ENCODE measurements at regions not wholly inside any gene's neighbourhood (a gene's known extent, or its start where the extent isn't known, plus 50 kb on each side); places are given as distances from the start of the nearest gene placed in this dataset.

DNA sequence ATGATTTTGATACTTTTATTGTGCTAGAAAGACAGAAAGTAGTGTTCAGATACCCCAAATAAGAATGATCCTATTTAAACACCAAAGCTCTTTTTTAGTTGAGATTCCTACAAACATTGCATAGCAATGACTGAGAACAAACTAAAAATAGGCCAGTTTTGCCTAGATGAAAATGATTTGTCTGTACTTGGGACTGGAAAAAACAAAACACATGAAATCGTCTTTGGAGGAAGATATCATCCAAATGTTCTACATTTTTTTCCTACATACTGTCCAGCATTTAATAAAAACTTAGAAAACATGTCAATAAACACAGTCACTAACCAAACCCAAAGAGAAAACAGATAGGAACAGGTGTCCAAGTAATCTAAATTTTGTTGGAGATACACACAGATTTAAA lies 111.6 kb upstream of the MEOX2 start:
- no peak for DNase-seq
- no peaks in the 10 kb centered on the region for H3K9me3 ChIP-seq
- H3K4me3 ChIP-seq, result no peak overlapping the region
- intact Hi-C loops (cut with DNase I), result loop anchor here in 1 of 10 donors (5.0 kb wide), 1 partner anchor 34 kb away; no protein-coding TSS in a partner anchor
- peaks cover 0 to 44% (median 13%) of the 10 kb centered on the region in 9 donors for H3K4me1 ChIP-seq
- peak overlapping the region in 6 of 10 donors; percentile 7 to 55 (median 38) for H3K27ac ChIP-seq
- H3K36me3 ChIP-seq, result no peaks in the 10 kb centered on the region
- ATAC-seq, result no peak
- WGBS, 2 donors, result 48 to 54% methylated on average over 1 of the region's 1 CpG
- TF ChIP-seq, protein P1, sequence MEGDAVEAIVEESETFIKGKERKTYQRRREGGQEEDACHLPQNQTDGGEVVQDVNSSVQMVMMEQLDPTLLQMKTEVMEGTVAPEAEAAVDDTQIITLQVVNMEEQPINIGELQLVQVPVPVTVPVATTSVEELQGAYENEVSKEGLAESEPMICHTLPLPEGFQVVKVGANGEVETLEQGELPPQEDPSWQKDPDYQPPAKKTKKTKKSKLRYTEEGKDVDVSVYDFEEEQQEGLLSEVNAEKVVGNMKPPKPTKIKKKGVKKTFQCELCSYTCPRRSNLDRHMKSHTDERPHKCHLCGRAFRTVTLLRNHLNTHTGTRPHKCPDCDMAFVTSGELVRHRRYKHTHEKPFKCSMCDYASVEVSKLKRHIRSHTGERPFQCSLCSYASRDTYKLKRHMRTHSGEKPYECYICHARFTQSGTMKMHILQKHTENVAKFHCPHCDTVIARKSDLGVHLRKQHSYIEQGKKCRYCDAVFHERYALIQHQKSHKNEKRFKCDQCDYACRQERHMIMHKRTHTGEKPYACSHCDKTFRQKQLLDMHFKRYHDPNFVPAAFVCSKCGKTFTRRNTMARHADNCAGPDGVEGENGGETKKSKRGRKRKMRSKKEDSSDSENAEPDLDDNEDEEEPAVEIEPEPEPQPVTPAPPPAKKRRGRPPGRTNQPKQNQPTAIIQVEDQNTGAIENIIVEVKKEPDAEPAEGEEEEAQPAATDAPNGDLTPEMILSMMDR (IDR thresholded peaks at IDR 0.05), result no peak
- H3K27me3 ChIP-seq, result no peaks in the 10 kb centered on the region

DNA sequence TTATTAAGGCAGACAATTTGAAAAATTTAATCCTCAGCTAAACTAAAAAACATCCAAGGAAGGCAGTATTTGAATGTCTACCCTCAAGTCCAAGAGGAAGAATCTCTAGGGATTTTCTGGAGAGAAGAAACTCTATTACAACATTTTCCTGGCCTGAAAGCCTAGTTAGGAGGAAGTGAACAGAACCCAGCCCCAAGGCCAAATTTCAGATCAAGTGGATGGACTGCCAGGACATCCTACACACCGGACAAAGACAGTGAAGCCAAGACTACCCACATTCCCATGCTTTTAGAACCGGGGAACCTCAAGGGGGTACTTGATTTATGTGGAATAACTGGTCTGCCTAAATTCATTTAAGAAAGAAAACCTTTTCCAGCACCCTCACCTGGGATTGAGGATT lies 108.9 kb upstream of the MEOX2 start:
- WGBS, 2 donors, result 46 to 48% methylated on average over 2 of the region's 2 CpGs
- Histone ChIP-seq H3K9me3 (peaks cover 0 to 4% (median 0%) of the 10 kb centered on the region in 11 donors), H3K36me3 (no peaks in the 10 kb centered on the region), H3K4me3 (no peak overlapping the region), H3K27me3 (no peaks in the 10 kb centered on the region), H3K27ac (peak overlapping the region in 6 of 10 donors; percentile 2 to 54 (median 45)), H3K4me1 (peaks cover 0 to 23% (median 7%) of the 10 kb centered on the region in 9 donors)
- intact Hi-C loops (cut with DNase I), result loop anchor here in 1 of 10 donors (5.0 kb wide), 1 partner anchor 37 kb away; no protein-coding TSS in a partner anchor
- peak in 1 of 2 donors; percentile 48 for DNase-seq
- ATAC-seq, result peak; percentile 41 to 93 (median 78)
- TF ChIP-seq, protein P1 (IDR thresholded peaks at IDR 0.05), result no peak

- Histone ChIP-seq H3K9me3 (peaks cover 0 to 9% (median 0%) of the 10 kb centered on the region in 11 donors), H3K4me1 (peaks cover 0 to 23% (median 7%) of the 10 kb centered on the region in 9 donors), H3K4me3 (no peak overlapping the region), H3K27ac (peak overlapping the region in 5 of 10 donors; percentile 5 to 54 (median 47)), H3K27me3 (no peaks in the 10 kb centered on the region), H3K36me3 (no peaks in the 10 kb centered on the region)
- TF ChIP-seq, protein P1 (IDR thresholded peaks at IDR 0.05), result no peak
- intact Hi-C loops (cut with DNase I), result loop anchor here in 1 of 10 donors (5.0 kb wide), 1 partner anchor 38 kb away; no protein-coding TSS in a partner anchor
- no peak for ATAC-seq
- no peak for DNase-seq
Measured at GRCh38 chr7:15794801-15795200, 108.3 kb upstream of the MEOX2 start.

DNA sequence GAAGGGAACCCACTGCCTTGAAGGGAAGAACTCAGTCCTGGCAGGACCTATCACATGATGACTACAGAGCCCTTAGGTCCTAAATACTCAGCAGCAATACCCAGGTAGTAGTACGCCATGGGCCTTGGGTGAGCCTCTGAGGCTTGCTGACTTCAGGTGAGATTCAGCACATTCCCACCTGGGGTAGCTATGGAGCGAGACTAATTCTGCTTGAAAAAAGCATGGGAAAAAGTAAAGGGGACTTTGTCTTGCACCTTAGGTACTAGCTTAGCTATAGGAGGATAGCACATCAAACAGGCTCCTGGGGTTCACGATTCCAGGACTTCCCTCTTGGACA lies 98.2 kb upstream of the MEOX2 start:
- DNase-seq (no peak), ATAC-seq (no peak)
- 92 to 97% methylated on average over 3 of the region's 3 CpGs for WGBS, 2 donors
- Histone ChIP-seq H3K9me3 (peaks cover 0 to under 1% (median 0%) of the 10 kb centered on the region in 11 donors), H3K27ac (peak overlapping the region in 2 of 10 donors; percentile 34 to 55), H3K4me3 (no peak overlapping the region), H3K36me3 (no peaks in the 10 kb centered on the region), H3K4me1 (peaks cover 0 to 18% (median 7%) of the 10 kb centered on the region in 9 donors), H3K27me3 (no peaks in the 10 kb centered on the region)
- intact Hi-C loops (cut with DNase I), result loop anchor here in 1 of 10 donors (10.0 kb wide), 1 partner anchor 50 kb away; no protein-coding TSS in a partner anchor
- TF ChIP-seq, protein P1 (IDR thresholded peaks at IDR 0.05), result no peak

Measured in heart right ventricle (tissue), 16 donors.